Panc1 (cell line): ENCODE measurements at regions not wholly inside any gene's neighbourhood (a gene's known extent, or its start where the extent isn't known, plus 50 kb on each side); places are given as distances from the start of the nearest gene placed in this dataset.

ENCODE experiments used
- ATAC-seq: fragments of 200-7000 bp; cut with Tn5 transposase; 2 replicates; pipeline ENCODE4 v1.9.1; 2020; ENCODE audit warnings: mild to moderate bottlenecking, moderate library complexity
- BruUV-seq: library from RNA; stranded (reverse); fragments of 400-500 nt; replicated peaks from 2 replicates; lab custom pipeline; 2021; lab: Mats Ljungman, UMichigan
- CTCF ChIA-PET: fragments of 300-600 bp; sonication (Branson Sonifier 250); formaldehyde crosslinking; loops from one replicate; lab custom pipeline; 2022; ENCODE audit warnings: antibody characterized with exemption; lab: Charles Lee
- POLR2A ChIA-PET: fragments of 300-600 bp; sonication (Branson Sonifier 250); formaldehyde crosslinking; loops from one replicate; lab custom pipeline; 2022; ENCODE audit warnings: antibody characterized with exemption; lab: Charles Lee
- DNase-seq: peaks from one replicate; pipeline ENCODE4 v3.0.0-alpha.2; 2010; ENCODE audit warnings: low read depth, low spot score
- H3K27ac ChIP-seq: 2 replicates; pipeline ENCODE4 v1.5.1; 2011; ENCODE audit warnings: mild to moderate bottlenecking, low read length, inconsistent platforms
- H3K27me3 ChIP-seq: fragments of 200-500 bp; sonication (Bioruptor generic); 2 replicates; pipeline ENCODE4 v1.6.0; 2014; ENCODE audit warnings: low read length, inconsistent platforms; ENCODE audit not compliant: control insufficient read depth, insufficient read depth
- H3K36me3 ChIP-seq: fragments of 200-500 bp; sonication (Bioruptor generic); 2 replicates; pipeline ENCODE4 v1.5.1; 2014; ENCODE audit warnings: inconsistent platforms, mild to moderate bottlenecking, low read length, moderate library complexity; ENCODE audit not compliant: control insufficient read depth, insufficient read depth
- H3K4me1 ChIP-seq: 2 replicates; pipeline ENCODE4 v1.5.1; 2011; ENCODE audit warnings: inconsistent platforms, mild to moderate bottlenecking, low read length, moderate library complexity; ENCODE audit not compliant: control insufficient read depth, insufficient read depth
- H3K4me3 ChIP-seq, 2 experiments: 2 replicates each; pipeline ENCODE4 v1.5.1; 2011 to 2012; ENCODE audit warnings: low read depth in 2 of 2, low read length in 2 of 2, mild to moderate bottlenecking in 2 of 2, inconsistent platforms in 1 of 2, moderate library complexity in 1 of 2
- H3K9me3 ChIP-seq: fragments of 200-500 bp; sonication (Bioruptor generic); 2 replicates; pipeline ENCODE4 v1.5.1; 2014; ENCODE audit warnings: low read depth, mild to moderate bottlenecking, inconsistent platforms, low read length, moderate library complexity; ENCODE audit not compliant: control insufficient read depth, insufficient read depth
- CTCF ChIP-seq: fragments of 450-650 bp; IDR thresholded peaks from 2 replicates; pipeline ENCODE4 v1.5.1; 2017; ENCODE audit warnings: mild to moderate bottlenecking
- POLR2AphosphoS5 ChIP-seq: IDR thresholded peaks from 2 replicates; pipeline ENCODE4 v1.6.1; 2012; ENCODE audit warnings: mild to moderate bottlenecking, low read depth, low read length, moderate library complexity
- SIN3A ChIP-seq: IDR thresholded peaks from 2 replicates; pipeline ENCODE4 v1.6.1; 2012; ENCODE audit warnings: low read depth, mild to moderate bottlenecking, low read length, moderate library complexity, borderline replicate concordance; ENCODE audit not compliant: insufficient read depth
- TCF7L2 ChIP-seq: IDR thresholded peaks from 2 replicates; pipeline ENCODE4 v1.6.1; 2011; ENCODE audit warnings: mild to moderate bottlenecking, low read depth, low read length, inconsistent platforms
- in situ Hi-C: cut with HindIII; loops from 2 replicates; pipeline ENCODE4 v1.10.0; 2016; ENCODE audit warnings: low sequenced_read_pairs, low pct_unique_long_range_greater_than_20kb
- intact Hi-C: fragments of 100-400 bp; cut with micrococcal nuclease; formaldehyde crosslinking; loops from one replicate; pipeline ENCODE4 v1.10.0; 2022; ENCODE audit not compliant: unreplicated experiment
- TF ChIP-seq, protein P1 (sequence below), 2 experiments: IDR thresholded peaks; 2 replicates each; pipeline ENCODE4 v1.6.1; 2011 to 2012; ENCODE audit warnings: low read depth in 2 of 2, control low read depth in 1 of 2, low read length in 1 of 2, mild to moderate bottlenecking in 1 of 2, moderate library complexity in 1 of 2; ENCODE audit not compliant: insufficient read depth in 1 of 2

DNA sequence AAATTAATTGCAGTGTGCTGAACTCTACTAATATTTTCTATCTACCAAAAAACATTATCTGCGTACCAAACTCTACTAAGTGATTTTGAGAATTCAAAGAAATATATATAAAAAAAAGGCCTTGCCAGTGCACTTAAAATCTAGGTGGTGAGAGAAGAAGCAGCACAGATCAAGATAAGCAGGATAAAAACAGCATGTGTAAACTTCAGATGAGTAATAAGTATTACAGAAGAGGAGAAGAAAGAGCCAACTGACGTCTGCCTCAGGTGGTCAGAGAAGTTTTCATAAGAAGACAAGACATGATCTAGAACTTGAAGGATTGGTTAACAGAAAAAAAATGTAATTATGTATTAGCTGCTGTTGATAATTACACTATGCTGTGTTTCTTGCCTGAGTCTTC, 166.4 kb downstream of the DUSP6 start:
- in situ Hi-C loops = no loop called here
- no TSS peak for BruUV-seq
- no peak for ATAC-seq

GRCh38 chr12:89185181-89185580, 167.1 kb downstream of the DUSP6 start:
- no peaks in the 10 kb centered on the region for H3K27me3 ChIP-seq
- POLR2A ChIA-PET = no interaction called here
- intact Hi-C loops = no loop called here
- BruUV-seq = no TSS peak
- DNase-seq = no peak
- H3K36me3 ChIP-seq = no peaks in the 10 kb centered on the region
- no peak for ATAC-seq
- no peaks in the 10 kb centered on the region for H3K4me1 ChIP-seq
- no peaks in the 10 kb centered on the region for H3K9me3 ChIP-seq
- H3K4me3 ChIP-seq = no peak overlapping the region
- H3K27ac ChIP-seq = no peak overlapping the region
- in situ Hi-C loops = no loop called here
- TF ChIP-seq, protein P1, sequence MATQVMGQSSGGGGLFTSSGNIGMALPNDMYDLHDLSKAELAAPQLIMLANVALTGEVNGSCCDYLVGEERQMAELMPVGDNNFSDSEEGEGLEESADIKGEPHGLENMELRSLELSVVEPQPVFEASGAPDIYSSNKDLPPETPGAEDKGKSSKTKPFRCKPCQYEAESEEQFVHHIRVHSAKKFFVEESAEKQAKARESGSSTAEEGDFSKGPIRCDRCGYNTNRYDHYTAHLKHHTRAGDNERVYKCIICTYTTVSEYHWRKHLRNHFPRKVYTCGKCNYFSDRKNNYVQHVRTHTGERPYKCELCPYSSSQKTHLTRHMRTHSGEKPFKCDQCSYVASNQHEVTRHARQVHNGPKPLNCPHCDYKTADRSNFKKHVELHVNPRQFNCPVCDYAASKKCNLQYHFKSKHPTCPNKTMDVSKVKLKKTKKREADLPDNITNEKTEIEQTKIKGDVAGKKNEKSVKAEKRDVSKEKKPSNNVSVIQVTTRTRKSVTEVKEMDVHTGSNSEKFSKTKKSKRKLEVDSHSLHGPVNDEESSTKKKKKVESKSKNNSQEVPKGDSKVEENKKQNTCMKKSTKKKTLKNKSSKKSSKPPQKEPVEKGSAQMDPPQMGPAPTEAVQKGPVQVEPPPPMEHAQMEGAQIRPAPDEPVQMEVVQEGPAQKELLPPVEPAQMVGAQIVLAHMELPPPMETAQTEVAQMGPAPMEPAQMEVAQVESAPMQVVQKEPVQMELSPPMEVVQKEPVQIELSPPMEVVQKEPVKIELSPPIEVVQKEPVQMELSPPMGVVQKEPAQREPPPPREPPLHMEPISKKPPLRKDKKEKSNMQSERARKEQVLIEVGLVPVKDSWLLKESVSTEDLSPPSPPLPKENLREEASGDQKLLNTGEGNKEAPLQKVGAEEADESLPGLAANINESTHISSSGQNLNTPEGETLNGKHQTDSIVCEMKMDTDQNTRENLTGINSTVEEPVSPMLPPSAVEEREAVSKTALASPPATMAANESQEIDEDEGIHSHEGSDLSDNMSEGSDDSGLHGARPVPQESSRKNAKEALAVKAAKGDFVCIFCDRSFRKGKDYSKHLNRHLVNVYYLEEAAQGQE (IDR thresholded peaks at IDR 0.05; ENCODE audit: insufficient read depth in 1 of 2, low read depth in 2 of 2, low read length in 1 of 2) = no peak
- CTCF ChIA-PET = no interaction called here

More for the DNA sequence above, 166.4 kb downstream of the DUSP6 start:
- intact Hi-C loops = no loop called here
- no peaks in the 10 kb centered on the region for H3K27me3 ChIP-seq
- CTCF ChIA-PET = no interaction called here
- no peaks in the 10 kb centered on the region for H3K36me3 ChIP-seq
- no peak for TF ChIP-seq TCF7L2
- TF ChIP-seq, protein P1 (IDR thresholded peaks at IDR 0.05; ENCODE audit: insufficient read depth in 1 of 2, low read depth in 2 of 2, low read length in 1 of 2) = no peak
- no peak for TF ChIP-seq CTCF
- TF ChIP-seq SIN3A = no peak
- TF ChIP-seq POLR2AphosphoS5 = no peak
- no peak overlapping the region for H3K27ac ChIP-seq
- H3K9me3 ChIP-seq = no peaks in the 10 kb centered on the region
- POLR2A ChIA-PET = no interaction called here
- no peak overlapping the region for H3K4me3 ChIP-seq
- H3K4me1 ChIP-seq = no peaks in the 10 kb centered on the region
- no peak for DNase-seq
